T-cell (primary cell): ENCODE measurements at regions not wholly inside any gene's neighbourhood (a gene's known extent, or its start where the extent isn't known, plus 50 kb on each side); places are given as distances from the start of the nearest gene placed in this dataset.

Experiments
- ATAC-seq, 4 experiments: fragments of 200-7000 bp in 3 of 4; fragments of 150-1000 bp in 1 of 4; cut with Tn5 transposase; replicated peaks in 1 of 4; 1 replicate in 3 of 4; 2 replicates in 1 of 4; pipeline ENCODE4 v1.10.0; 2021; ENCODE audit warnings: moderate library complexity in 3 of 4, mild to moderate bottlenecking in 2 of 4, moderate number of reproducible peaks in 1 of 4
- CTCF ChIA-PET, 2 donors: fragments of 300-600 bp; sonication (Branson Sonifier 250); formaldehyde crosslinking; loops; one replicate each; lab custom pipeline; 2022; ENCODE audit warnings: antibody characterized with exemption in 2 of 2; lab: Charles Lee
- POLR2A ChIA-PET, 2 donors: fragments of 300-600 bp; sonication (Branson Sonifier 250); formaldehyde crosslinking; loops; one replicate each; lab custom pipeline; 2022; ENCODE audit warnings: antibody characterized with exemption in 2 of 2; lab: Charles Lee
- DNase-seq, 35 experiments: peaks; one replicate each; pipeline versions ENCODE4 v3.0.0 to v3.0.0-alpha.2; 2013 to 2023
- H3K27ac ChIP-seq: one replicate; pipeline ENCODE4 v1.5.1; 2013; ENCODE audit warnings: low read length
- H3K27me3 ChIP-seq, 2 experiments: replicated peaks in 1 of 2; 1 replicate in 1 of 2; 2 replicates in 1 of 2; pipeline versions ENCODE4 v1.6.1 to v1.7.0; 2013; ENCODE audit warnings: low read length in 1 of 2, mixed read lengths in 1 of 2; ENCODE audit not compliant: control insufficient read depth in 2 of 2, insufficient read depth in 2 of 2; ENCODE audit errors: extremely low read depth in 1 of 2
- H3K36me3 ChIP-seq, 2 donors: 1 replicate in 1 of 2; 2 replicates in 1 of 2; pipeline versions ENCODE4 v1.6.1 to v1.7.0; 2013; ENCODE audit warnings: low read length in 1 of 2; ENCODE audit not compliant: control insufficient read depth in 2 of 2, insufficient read depth in 1 of 2; ENCODE audit errors: extremely low read depth in 1 of 2
- H3K4me1 ChIP-seq, 2 experiments: 1 replicate in 1 of 2; 2 replicates in 1 of 2; pipeline versions ENCODE4 v1.6.1 to v1.7.0; 2013; ENCODE audit warnings: low read length in 2 of 2, mixed read lengths in 1 of 2; ENCODE audit not compliant: insufficient read depth in 2 of 2, control insufficient read depth in 1 of 2; ENCODE audit errors: extremely low read depth in 1 of 2
- H3K4me3 ChIP-seq, 2 donors: 1 replicate in 1 of 2; 2 replicates in 1 of 2; pipeline versions ENCODE4 v1.5.1 to v1.7.0; 2013; ENCODE audit warnings: mild to moderate bottlenecking in 2 of 2, low read length in 1 of 2, moderate library complexity in 1 of 2; ENCODE audit not compliant: control insufficient read depth in 1 of 2; ENCODE audit errors: extremely low read depth in 1 of 2
- H3K9me3 ChIP-seq: 2 replicates; pipeline ENCODE4 v1.7.0; 2013
- H3K27ac Mint-ChIP-seq, 2 donors: one replicate each; pipeline ENCODE4 v1.8.0; 2020 to 2021; ENCODE audit warnings: mild to moderate bottlenecking in 2 of 2, mixed read lengths in 2 of 2
- H3K27me3 Mint-ChIP-seq, 2 donors: one replicate each; pipeline ENCODE4 v1.8.0; 2021 to 2022; ENCODE audit warnings: mixed read lengths in 2 of 2
- H3K36me3 Mint-ChIP-seq: one replicate; pipeline ENCODE4 v1.8.0; 2021; ENCODE audit warnings: mixed read lengths
- H3K4me1 Mint-ChIP-seq, 3 donors: one replicate each; pipeline ENCODE4 v1.8.0; 2020 to 2022; ENCODE audit warnings: mixed read lengths in 3 of 3, mild to moderate bottlenecking in 1 of 3
- H3K4me3 Mint-ChIP-seq, 3 donors: one replicate each; pipeline ENCODE4 v1.8.0; 2020 to 2022; ENCODE audit warnings: mild to moderate bottlenecking in 3 of 3, mixed read lengths in 3 of 3, moderate library complexity in 3 of 3
- H3K9me3 Mint-ChIP-seq, 3 donors: one replicate each; pipeline ENCODE4 v1.8.0; 2020 to 2022; ENCODE audit warnings: mixed read lengths in 3 of 3
- WGBS: methylation state at CpG from one replicate; pipeline ENCODE4 v1.1.5; 2013; ENCODE audit warnings: missing lambda C conversion rate; ENCODE audit not compliant: insufficient coverage; 5-methylcytosine and 5-hydroxymethylcytosine counted together

GRCh38 chr14:89702073-89702875 is 252.3 kb downstream of the EFCAB11 start:
- Mint-ChIP-seq H3K27ac (peak overlapping the region; percentile 82 to 91), H3K4me1 (peaks cover 42 to 50% (median 49%) of the 10 kb centered on the region in 3 donors), H3K9me3 (peaks cover 0 to 6% (median 0%) of the 10 kb centered on the region in 3 donors), H3K36me3 (peaks cover 3% of the 10 kb centered on the region), H3K4me3 (peak overlapping the region; percentile 76 to 82 (median 76)), H3K27me3 (no peaks in the 10 kb centered on the region)
- POLR2A ChIA-PET, result interaction anchor here (0.6 to 1.0 kb wide), 7 partner anchors 15 to 1322 kb away, joined by 3 to 11 read pairs (median 5); no protein-coding TSS in a partner anchor
- WGBS, result 84% methylated on average over 2 of the region's 6 CpGs
- H3K4me1 ChIP-seq, result peaks cover 30 to 35% of the 10 kb centered on the region in 2 experiments
- peak overlapping the region; percentile 29 to 54 for H3K4me3 ChIP-seq
- H3K27me3 ChIP-seq, result no peaks in the 10 kb centered on the region
- CTCF ChIA-PET, result interaction anchor here (0.6 to 1.5 kb wide), 5 partner anchors 15 to 287 kb away, joined by 3 to 5 read pairs (median 4); no protein-coding TSS in a partner anchor
- no peak for DNase-seq
- H3K9me3 ChIP-seq, result no peaks in the 10 kb centered on the region
- no peaks in the 10 kb centered on the region for H3K36me3 ChIP-seq
- peak overlapping the region; percentile 58 for H3K27ac ChIP-seq
- ATAC-seq, result peak in 1 of 4 experiments; percentile 5

GRCh38 chr14:89701211-89702043 is 253.1 kb downstream of the EFCAB11 start:
- H3K27ac Mint-ChIP-seq, result peak overlapping the region; percentile 82 to 91
- H3K4me3 ChIP-seq, result peak overlapping the region; percentile 54 to 71
- no peaks in the 10 kb centered on the region for H3K9me3 ChIP-seq
- peaks cover 3% of the 10 kb centered on the region for H3K36me3 Mint-ChIP-seq
- peak overlapping the region; percentile 58 for H3K27ac ChIP-seq
- H3K36me3 ChIP-seq, result no peaks in the 10 kb centered on the region
- H3K4me1 Mint-ChIP-seq, result peaks cover 46 to 49% (median 46%) of the 10 kb centered on the region in 3 donors
- H3K4me1 ChIP-seq, result peaks cover 30 to 32% of the 10 kb centered on the region in 2 experiments
- WGBS, result 1% methylated on average over 67 of the region's 81 CpGs
- POLR2A ChIA-PET, result interaction anchor here in 1 of 2 donors (0.5 kb wide), 1 partner anchor 30 kb away, joined by 5 read pairs; no protein-coding TSS in a partner anchor
- peak overlapping the region; percentile 76 to 82 (median 76) for H3K4me3 Mint-ChIP-seq
- peaks cover 0 to 6% (median 0%) of the 10 kb centered on the region in 3 donors for H3K9me3 Mint-ChIP-seq
- CTCF ChIA-PET, result interaction anchor here in 1 of 2 donors (1.1 to 1.5 kb wide), 2 partner anchors 19 to 63 kb away, joined by 4 read pairs; no protein-coding TSS in a partner anchor
- ATAC-seq (peak; percentile 90 to 93 (median 92)), DNase-seq (peak; percentile 52 to 88 (median 72))
- H3K27me3 ChIP-seq, result no peaks in the 10 kb centered on the region
- H3K27me3 Mint-ChIP-seq, result no peaks in the 10 kb centered on the region

- POLR2A ChIA-PET, result interaction anchor here (0.5 kb wide), 2 partner anchors 29 to 294 kb away, joined by 5 to 6 read pairs; no protein-coding TSS in a partner anchor
- peaks cover 30 to 32% of the 10 kb centered on the region in 2 experiments for H3K4me1 ChIP-seq
- no peaks in the 10 kb centered on the region for H3K36me3 ChIP-seq
- peaks cover 45 to 49% (median 45%) of the 10 kb centered on the region in 3 donors for H3K4me1 Mint-ChIP-seq
- H3K9me3 ChIP-seq, result no peaks in the 10 kb centered on the region
- H3K27me3 ChIP-seq, result no peaks in the 10 kb centered on the region
- H3K27ac Mint-ChIP-seq, result peak overlapping the region; percentile 41 to 73
- ATAC-seq (no peak), DNase-seq (no peak)
- peaks cover 0 to 6% (median 0%) of the 10 kb centered on the region in 3 donors for H3K9me3 Mint-ChIP-seq
- H3K27me3 Mint-ChIP-seq, result no peaks in the 10 kb centered on the region
- no peak overlapping the region for H3K27ac ChIP-seq
- CTCF ChIA-PET, result interaction anchor here in 1 of 2 donors (1.1 kb wide), 1 partner anchor 64 kb away, joined by 4 read pairs; no protein-coding TSS in a partner anchor
- H3K4me3 ChIP-seq, result peak overlapping the region; percentile 54 to 71
- WGBS, result 100% methylated on average over 2 of the region's 12 CpGs
- peaks cover 3% of the 10 kb centered on the region for H3K36me3 Mint-ChIP-seq
- peak overlapping the region; percentile 76 to 79 (median 76) for H3K4me3 Mint-ChIP-seq
These were observed 253.7 kb downstream of the EFCAB11 start for GRCh38 chr14:89700801-89701200.

GRCh38 chr14:89699071-89699470 is 255.5 kb downstream of the EFCAB11 start:
- no peaks in the 10 kb centered on the region for H3K9me3 ChIP-seq
- no peaks in the 10 kb centered on the region for H3K36me3 ChIP-seq
- Mint-ChIP-seq H3K4me3 (no peak overlapping the region), H3K27ac (no peak overlapping the region), H3K4me1 (peaks cover 39 to 51% (median 44%) of the 10 kb centered on the region in 3 donors), H3K36me3 (peaks cover 3% of the 10 kb centered on the region), H3K9me3 (peaks cover 0 to 6% (median 0%) of the 10 kb centered on the region in 3 donors), H3K27me3 (no peaks in the 10 kb centered on the region)
- 100% methylated on average over 1 of the region's 6 CpGs for WGBS
- H3K27ac ChIP-seq, result no peak overlapping the region
- no peaks in the 10 kb centered on the region for H3K27me3 ChIP-seq
- no peak for ATAC-seq
- ChIA-PET POLR2A (no interaction called here), CTCF (no interaction called here)
- DNase-seq, result no peak
- H3K4me3 ChIP-seq, result no peak overlapping the region
- H3K4me1 ChIP-seq, result peaks cover 30 to 31% of the 10 kb centered on the region in 2 experiments

- Mint-ChIP-seq H3K36me3 (no peaks in the 10 kb centered on the region), H3K27me3 (no peaks in the 10 kb centered on the region), H3K27ac (no peak overlapping the region), H3K4me1 (peaks cover 24 to 41% (median 29%) of the 10 kb centered on the region in 3 donors), H3K4me3 (no peak overlapping the region), H3K9me3 (peaks cover 0 to 6% (median 0%) of the 10 kb centered on the region in 3 donors)
- ATAC-seq, result no peak
- Histone ChIP-seq H3K27me3 (no peaks in the 10 kb centered on the region), H3K4me1 (peaks cover 16 to 17% of the 10 kb centered on the region in 2 experiments), H3K27ac (no peak overlapping the region), H3K9me3 (no peaks in the 10 kb centered on the region), H3K4me3 (no peak overlapping the region), H3K36me3 (no peaks in the 10 kb centered on the region)
- no peak for DNase-seq
- WGBS, result 68% methylated on average over 4 of the region's 8 CpGs
- ChIA-PET POLR2A (no interaction called here), CTCF (interaction anchor here in 1 of 2 donors (0.6 kb wide), 1 partner anchor 520 kb away, joined by 10 read pairs; no protein-coding TSS in a partner anchor)
These were observed 257.1 kb downstream of the EFCAB11 start for GRCh38 chr14:89697281-89698060.
